Fibroblast of the aortic adventitia (primary cell): ENCODE measurements at regions not wholly inside any gene's neighbourhood (a gene's known extent, or its start where the extent isn't known, plus 50 kb on each side); places are given as distances from the start of the nearest gene placed in this dataset.
"Not testable (repeated sequence)": the region's sequence is repeated elsewhere in the genome, so short reads cannot be mapped to it uniquely, and the experiment has no call there.

Experiments
- DNase-seq: peaks from one replicate; pipeline ENCODE4 v3.0.0-alpha.2; 2010; ENCODE audit warnings: low read depth
- H3K4me3 ChIP-seq: 2 replicates; pipeline ENCODE4 v1.5.1; 2011; ENCODE audit warnings: low read depth, mild to moderate bottlenecking, control low read depth, low read length, moderate library complexity
- CTCF ChIP-seq: IDR thresholded peaks from 2 replicates; pipeline ENCODE4 v1.5.1; 2011; ENCODE audit warnings: mild to moderate bottlenecking, low read length, control low read depth, inconsistent platforms; ENCODE audit not compliant: insufficient read depth

GRCh38 chr7:112962815-112963214 is 123.8 kb downstream of the GPR85 start:
- H3K4me3 ChIP-seq: no peak overlapping the region
- DNase-seq: no peak

DNA sequence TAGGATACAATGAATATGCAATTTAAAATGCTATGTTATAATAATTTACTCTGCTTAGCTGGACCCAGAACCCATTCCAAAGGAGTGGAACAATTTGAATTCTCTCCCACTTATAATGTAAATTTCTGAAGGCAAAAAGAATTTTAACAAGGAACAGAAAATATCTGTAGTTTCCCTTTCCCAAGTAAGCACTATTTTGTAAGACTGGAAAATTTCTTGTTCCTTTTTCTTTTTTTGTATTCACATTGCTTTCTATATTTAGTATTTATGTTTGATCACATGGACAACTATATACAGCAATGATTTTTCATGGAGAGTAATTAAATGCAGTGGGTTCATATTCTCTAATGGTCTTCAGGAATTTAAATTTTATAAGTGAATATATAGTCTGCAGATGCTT is 127.4 kb downstream of the GPR85 start:
- H3K4me3 ChIP-seq: no peak overlapping the region
- TF ChIP-seq CTCF: no peak
- no peak for DNase-seq

More at GRCh38 chr7:112962815-112963214, 123.8 kb downstream of the GPR85 start:
- no peak for TF ChIP-seq CTCF

- TF ChIP-seq CTCF: no peak
- H3K4me3 ChIP-seq: no peak overlapping the region
- no peak for DNase-seq
These were observed 127.9 kb downstream of the GPR85 start for GRCh38 chr7:112958775-112959174.

DNA sequence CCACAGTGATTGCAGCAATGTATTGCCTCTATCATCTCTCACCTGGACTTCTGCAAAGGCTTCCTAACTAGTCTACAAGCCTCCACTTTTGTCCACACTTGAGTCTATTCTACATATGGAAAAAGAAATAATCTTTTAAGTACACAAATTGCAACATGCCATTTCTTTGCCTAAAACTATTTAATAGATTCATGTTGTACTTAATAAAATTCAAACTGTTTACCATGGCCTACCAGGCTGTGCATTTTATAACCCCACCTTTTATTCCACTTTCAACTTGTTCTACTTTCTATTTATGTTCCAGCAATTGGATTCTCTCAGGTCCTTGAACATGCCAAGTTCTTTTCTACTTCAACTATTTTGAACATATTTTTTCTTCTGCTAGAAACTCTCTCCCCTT is 128.7 kb downstream of the GPR85 start:
- no peak for TF ChIP-seq CTCF
- DNase-seq: no peak
- H3K4me3 ChIP-seq: no peak overlapping the region

- DNase-seq: not testable (repeated sequence)
These were observed 133.6 kb downstream of the GPR85 start for GRCh38 chr7:112953031-112953430.

DNA sequence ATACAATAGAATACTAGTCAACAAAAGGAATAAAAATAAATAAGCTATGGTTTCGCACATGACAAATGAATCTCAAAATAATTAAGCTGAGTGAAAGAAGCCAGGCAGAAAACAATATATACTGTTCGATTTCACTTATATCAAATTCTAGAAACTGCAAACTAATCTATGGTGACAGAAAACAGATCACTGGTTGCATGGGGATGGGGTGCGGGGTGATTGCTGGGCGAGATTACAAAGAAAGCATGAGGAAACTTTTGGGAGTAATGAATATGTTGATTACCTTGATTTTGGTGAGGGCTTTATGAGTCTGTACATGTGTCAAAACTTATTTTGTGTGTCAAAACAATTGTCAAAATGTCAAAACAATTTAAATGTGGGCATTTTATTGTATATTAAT is 135.6 kb downstream of the GPR85 start:
- no peak for TF ChIP-seq CTCF
- no peak overlapping the region for H3K4me3 ChIP-seq
- no peak for DNase-seq

More at GRCh38 chr7:112953031-112953430, 133.6 kb downstream of the GPR85 start:
- H3K4me3 ChIP-seq: not testable (repeated sequence)

DNA sequence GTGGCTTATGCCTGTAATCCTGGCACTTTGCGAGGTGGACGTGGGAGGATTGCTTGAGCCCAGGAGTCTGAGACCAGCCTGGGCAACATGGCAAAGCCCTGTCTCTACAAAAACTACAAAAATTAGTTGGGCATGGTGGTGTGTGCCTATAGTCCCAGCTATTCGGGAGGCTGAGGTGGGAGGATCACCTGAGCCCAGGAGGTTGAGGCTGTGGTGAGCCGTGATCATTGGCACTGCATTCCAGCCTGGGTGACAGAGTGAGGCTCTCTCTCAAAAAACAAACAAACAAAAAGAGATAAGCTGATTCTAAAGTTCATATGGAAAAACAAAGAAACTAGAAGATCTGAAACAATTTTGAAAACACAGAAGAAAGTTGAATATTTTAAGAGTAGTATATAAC is 136.9 kb downstream of the GPR85 start:
- not testable (repeated sequence) for DNase-seq, H3K4me3 ChIP-seq

DNA sequence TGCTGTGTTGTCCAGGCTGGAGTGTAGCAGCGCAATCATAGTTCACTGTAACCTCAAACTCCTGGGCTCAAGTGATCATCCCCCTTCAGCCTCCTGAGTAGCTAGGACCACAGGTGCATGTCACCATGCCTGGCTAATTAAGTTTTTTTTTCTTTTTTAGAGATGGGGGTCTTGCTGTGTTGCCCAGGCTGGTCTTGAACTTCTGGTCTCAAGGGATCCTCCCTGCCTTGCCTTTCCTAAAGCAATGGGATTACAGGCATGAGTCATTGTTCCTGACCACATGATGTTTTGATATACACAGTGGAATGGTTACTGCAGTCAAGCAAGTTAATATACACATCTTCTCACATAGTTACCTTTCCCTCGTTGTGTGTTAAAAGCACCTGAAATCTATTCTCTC is 140.3 kb downstream of the GPR85 start:
- no peak for TF ChIP-seq CTCF
- no peak for DNase-seq
- H3K4me3 ChIP-seq: no peak overlapping the region
